ENCODE measurements at regions not wholly inside any gene's neighbourhood (a gene's known extent, or its start where the extent isn't known, plus 50 kb on each side); places are given as distances from the start of the nearest gene placed in this dataset.
A peak's percentile ranks its signal among the peaks of the same experiment; 100 is the strongest.

DNA sequence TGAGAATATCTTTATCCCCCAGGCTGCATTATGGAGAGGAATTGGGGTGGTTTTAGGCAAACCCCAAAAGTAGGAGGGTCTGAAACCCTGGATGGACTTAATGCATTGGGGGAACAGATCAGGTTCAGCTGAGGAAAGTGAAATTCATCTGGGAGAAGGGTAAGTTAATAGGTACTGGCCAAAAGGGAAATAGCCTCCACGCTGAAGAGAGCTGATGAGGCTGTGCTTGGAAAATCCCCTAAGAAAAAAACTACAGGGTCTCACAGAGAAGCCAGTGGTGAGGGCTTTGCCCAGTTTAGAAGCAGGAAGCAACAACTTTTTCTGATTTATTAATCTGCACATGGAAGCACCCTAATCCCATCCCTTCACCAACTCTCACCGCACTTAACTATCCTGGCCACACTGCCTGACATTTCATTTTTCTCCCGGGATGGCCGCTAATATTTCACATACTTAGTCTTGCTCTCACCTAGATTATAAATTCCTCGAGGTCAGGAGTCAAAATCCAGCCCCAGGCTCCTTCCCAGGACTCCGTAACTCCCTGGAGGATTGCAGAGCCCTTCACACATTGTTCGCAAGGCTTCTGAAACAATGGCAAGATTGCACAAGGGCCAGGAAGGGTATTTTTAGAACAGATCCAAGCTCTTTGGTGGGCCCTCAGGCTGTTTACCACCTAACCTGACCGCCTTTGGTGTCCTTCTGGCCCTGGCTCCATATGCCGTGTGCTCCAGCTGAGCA lies 60.9 kb upstream of the TARBP1 start:
- peak overlapping the region in 2 of 4 donors; percentile 2 to 56 for H3K27ac ChIP-seq
- WGBS, 2 donors, result 83 to 88% methylated on average over 9 of the region's 9 CpGs

GRCh38 chr1:234538930-234539649 lies 60.1 kb upstream of the TARBP1 start:
- DNase-seq, result no peak

More for the DNA sequence above, 60.9 kb upstream of the TARBP1 start:
- DNase-seq, result no peak
- peaks cover 34 to 60% (median 41%) of the 10 kb centered on the region in 4 donors for H3K4me1 ChIP-seq
- no peaks in the 10 kb centered on the region for H3K9me3 ChIP-seq
- H3K36me3 ChIP-seq, result no peaks in the 10 kb centered on the region
- TF ChIP-seq POLR2AphosphoS5 (IDR thresholded peaks at IDR 0.05), result no peak
- TF ChIP-seq, protein P1, sequence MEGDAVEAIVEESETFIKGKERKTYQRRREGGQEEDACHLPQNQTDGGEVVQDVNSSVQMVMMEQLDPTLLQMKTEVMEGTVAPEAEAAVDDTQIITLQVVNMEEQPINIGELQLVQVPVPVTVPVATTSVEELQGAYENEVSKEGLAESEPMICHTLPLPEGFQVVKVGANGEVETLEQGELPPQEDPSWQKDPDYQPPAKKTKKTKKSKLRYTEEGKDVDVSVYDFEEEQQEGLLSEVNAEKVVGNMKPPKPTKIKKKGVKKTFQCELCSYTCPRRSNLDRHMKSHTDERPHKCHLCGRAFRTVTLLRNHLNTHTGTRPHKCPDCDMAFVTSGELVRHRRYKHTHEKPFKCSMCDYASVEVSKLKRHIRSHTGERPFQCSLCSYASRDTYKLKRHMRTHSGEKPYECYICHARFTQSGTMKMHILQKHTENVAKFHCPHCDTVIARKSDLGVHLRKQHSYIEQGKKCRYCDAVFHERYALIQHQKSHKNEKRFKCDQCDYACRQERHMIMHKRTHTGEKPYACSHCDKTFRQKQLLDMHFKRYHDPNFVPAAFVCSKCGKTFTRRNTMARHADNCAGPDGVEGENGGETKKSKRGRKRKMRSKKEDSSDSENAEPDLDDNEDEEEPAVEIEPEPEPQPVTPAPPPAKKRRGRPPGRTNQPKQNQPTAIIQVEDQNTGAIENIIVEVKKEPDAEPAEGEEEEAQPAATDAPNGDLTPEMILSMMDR (IDR thresholded peaks at IDR 0.05), result no peak
- no peak for TF ChIP-seq POLR2A (IDR thresholded peaks at IDR 0.05)
- TF ChIP-seq EP300 (IDR thresholded peaks at IDR 0.05), result no peak
- no peak for ATAC-seq (ENCODE audit: low FRiP score in 2 of 2)
- H3K4me3 ChIP-seq, result no peak overlapping the region
- H3K27me3 ChIP-seq, result no peaks in the 10 kb centered on the region

GRCh38 chr1:234538062-234538731 lies 59.2 kb upstream of the TARBP1 start:
- Histone ChIP-seq H3K36me3 (no peaks in the 10 kb centered on the region), H3K27me3 (no peaks in the 10 kb centered on the region), H3K4me3 (no peak overlapping the region), H3K4me1 (peaks cover 41 to 61% (median 41%) of the 10 kb centered on the region in 4 donors), H3K9me3 (no peaks in the 10 kb centered on the region), H3K27ac (peak overlapping the region; percentile 10 to 56 (median 34))
- 88 to 91% methylated on average over 17 to 19 of the region's 19 CpGs for WGBS, 2 donors
- TF ChIP-seq POLR2AphosphoS5 (IDR thresholded peaks at IDR 0.05), result no peak
- TF ChIP-seq, protein P1 (IDR thresholded peaks at IDR 0.05), result no peak
- TF ChIP-seq POLR2A (IDR thresholded peaks at IDR 0.05), result no peak
- TF ChIP-seq EP300 (IDR thresholded peaks at IDR 0.05), result no peak
- ATAC-seq (ENCODE audit: low FRiP score in 2 of 2), result no peak
- no peak for DNase-seq

More at GRCh38 chr1:234538930-234539649, 60.1 kb upstream of the TARBP1 start:
- TF ChIP-seq, protein P1 (IDR thresholded peaks at IDR 0.05), result no peak
- TF ChIP-seq POLR2A (IDR thresholded peaks at IDR 0.05) (peak in 1 of 4 donors; percentile 17), POLR2AphosphoS5 (IDR thresholded peaks at IDR 0.05) (peak in 1 of 2 donors; percentile 18)
- Histone ChIP-seq H3K9me3 (no peaks in the 10 kb centered on the region), H3K4me1 (peaks cover 34 to 60% (median 41%) of the 10 kb centered on the region in 4 donors), H3K27me3 (no peaks in the 10 kb centered on the region), H3K27ac (peak overlapping the region; percentile 10 to 56 (median 34)), H3K4me3 (no peak overlapping the region), H3K36me3 (no peaks in the 10 kb centered on the region)
- 62 to 70% methylated on average over 14 of the region's 14 CpGs for WGBS, 2 donors
- ATAC-seq (ENCODE audit: low FRiP score in 2 of 2), result no peak

- H3K36me3 ChIP-seq, result no peaks in the 10 kb centered on the region
- no peak for DNase-seq
- no peaks in the 10 kb centered on the region for H3K27me3 ChIP-seq
- H3K27ac ChIP-seq, result peak overlapping the region; percentile 90 to 95 (median 91)
- ATAC-seq (ENCODE audit: low FRiP score in 2 of 2), result no peak
- no peak overlapping the region for H3K4me3 ChIP-seq
- H3K9me3 ChIP-seq, result no peaks in the 10 kb centered on the region
- no peak for TF ChIP-seq POLR2AphosphoS5 (IDR thresholded peaks at IDR 0.05)
- TF ChIP-seq, protein P1 (IDR thresholded peaks at IDR 0.05), result no peak
- no peak for TF ChIP-seq EP300 (IDR thresholded peaks at IDR 0.05)
- no peak for TF ChIP-seq POLR2A (IDR thresholded peaks at IDR 0.05)
- peaks cover 50 to 70% (median 51%) of the 10 kb centered on the region in 4 donors for H3K4me1 ChIP-seq
- WGBS, 2 donors, result 87 to 91% methylated on average over 5 of the region's 5 CpGs
Measured at GRCh38 chr1:234537236-234537635, 58.3 kb upstream of the TARBP1 start.

Measured in upper lobe of left lung (tissue), 6 donors.